ENCODE measurements at regions not wholly inside any gene's neighbourhood (a gene's known extent, or its start where the extent isn't known, plus 50 kb on each side); places are given as distances from the start of the nearest gene placed in this dataset.

GRCh38 chr18:10365021-10365500 lies 89.4 kb upstream of the APCDD1 start:
- DNase-seq (ENCODE audit: low read depth in 1 of 2, low spot score in 1 of 2) = no peak
- in situ Hi-C loops (cut with HindIII; ENCODE audit: low pct_unique_long_range_greater_than_20kb, low sequenced_read_pairs) = no loop called here
- no peak for TF ChIP-seq JUND (IDR thresholded peaks at IDR 0.05; ENCODE audit: low read depth)

DNA sequence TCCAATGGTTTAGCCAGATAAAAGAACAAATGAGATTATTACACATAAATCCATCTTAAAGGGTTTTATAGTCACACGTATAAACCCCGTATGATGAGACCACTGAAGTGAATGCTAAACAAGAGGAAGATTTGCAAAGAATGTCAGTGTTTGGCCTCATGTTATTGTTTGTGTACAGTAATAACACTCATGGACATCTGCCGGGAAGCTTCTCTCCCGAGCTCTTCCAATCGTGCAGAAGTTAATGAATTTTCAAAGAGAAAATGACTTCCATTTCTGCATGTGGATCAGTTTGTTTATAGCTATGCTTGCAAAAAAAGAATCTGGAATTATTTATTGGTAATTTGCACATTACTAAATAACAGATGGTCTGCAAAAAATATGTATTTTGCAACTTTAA lies 88.5 kb upstream of the APCDD1 start:
- DNase-seq (ENCODE audit: low read depth in 1 of 2, low spot score in 1 of 2) = no peak
- in situ Hi-C loops (cut with HindIII; ENCODE audit: low pct_unique_long_range_greater_than_20kb, low sequenced_read_pairs) = no loop called here
- TF ChIP-seq JUND (IDR thresholded peaks at IDR 0.05; ENCODE audit: low read depth) = no peak

DNA sequence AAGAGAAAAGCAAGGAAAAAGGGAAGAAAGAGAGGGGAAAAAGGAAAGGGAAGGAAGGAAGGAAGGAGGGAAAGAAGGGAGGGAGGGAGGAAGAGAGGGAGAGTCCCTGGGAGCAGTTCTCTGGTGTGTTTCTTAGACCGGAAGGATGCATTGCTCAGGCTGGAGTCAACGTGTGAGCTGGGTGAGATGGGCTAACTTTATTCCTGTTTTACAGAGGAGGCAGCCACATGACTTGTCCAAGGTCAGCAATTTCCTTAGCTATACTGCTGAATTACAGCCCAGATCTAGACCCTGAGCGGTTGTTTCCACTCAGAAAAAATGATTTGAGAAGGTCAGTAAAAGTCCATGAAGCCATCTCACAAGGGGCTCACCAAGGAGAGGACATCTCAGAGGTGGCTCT lies 86.6 kb upstream of the APCDD1 start:
- TF ChIP-seq JUND (IDR thresholded peaks at IDR 0.05; ENCODE audit: low read depth) = no peak
- in situ Hi-C loops (cut with HindIII; ENCODE audit: low pct_unique_long_range_greater_than_20kb, low sequenced_read_pairs) = no loop called here
- DNase-seq (ENCODE audit: low read depth in 1 of 2, low spot score in 1 of 2) = no peak

- in situ Hi-C loops (cut with HindIII; ENCODE audit: low pct_unique_long_range_greater_than_20kb, low sequenced_read_pairs) = no loop called here
Measured at GRCh38 chr18:10368456-10369453, 85.7 kb upstream of the APCDD1 start.

DNA sequence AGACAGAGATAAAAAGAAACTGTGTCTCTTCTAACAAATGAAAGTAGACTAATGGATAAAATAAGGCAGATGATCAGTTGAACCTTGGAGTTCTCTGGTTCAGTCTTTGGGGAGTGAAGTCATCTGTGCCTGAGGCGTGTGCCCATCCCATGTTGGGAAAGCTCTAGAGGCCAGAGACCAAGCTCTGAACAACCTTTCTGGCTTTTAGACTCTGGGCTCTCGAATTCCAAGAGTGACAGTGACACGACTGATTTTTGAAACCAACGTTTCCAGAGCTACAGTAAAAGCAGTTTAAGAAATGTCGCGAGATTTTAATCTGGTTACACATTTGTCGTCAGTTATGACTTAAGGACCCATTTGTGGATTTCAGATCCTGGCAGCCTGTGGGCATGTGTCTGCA lies 83.7 kb upstream of the APCDD1 start:
- no peak for DNase-seq (ENCODE audit: low read depth in 1 of 2, low spot score in 1 of 2)
- in situ Hi-C loops (cut with HindIII; ENCODE audit: low pct_unique_long_range_greater_than_20kb, low sequenced_read_pairs) = no loop called here
- no peak for TF ChIP-seq JUND (IDR thresholded peaks at IDR 0.05; ENCODE audit: low read depth)

More at GRCh38 chr18:10368456-10369453, 85.7 kb upstream of the APCDD1 start:
- DNase-seq (ENCODE audit: low read depth in 1 of 2, low spot score in 1 of 2) = no peak
- TF ChIP-seq JUND (IDR thresholded peaks at IDR 0.05; ENCODE audit: low read depth) = no peak

GRCh38 chr18:10371165-10371564 lies 83.3 kb upstream of the APCDD1 start:
- in situ Hi-C loops (cut with HindIII; ENCODE audit: low pct_unique_long_range_greater_than_20kb, low sequenced_read_pairs) = no loop called here
- no peak for TF ChIP-seq JUND (IDR thresholded peaks at IDR 0.05; ENCODE audit: low read depth)

DNA sequence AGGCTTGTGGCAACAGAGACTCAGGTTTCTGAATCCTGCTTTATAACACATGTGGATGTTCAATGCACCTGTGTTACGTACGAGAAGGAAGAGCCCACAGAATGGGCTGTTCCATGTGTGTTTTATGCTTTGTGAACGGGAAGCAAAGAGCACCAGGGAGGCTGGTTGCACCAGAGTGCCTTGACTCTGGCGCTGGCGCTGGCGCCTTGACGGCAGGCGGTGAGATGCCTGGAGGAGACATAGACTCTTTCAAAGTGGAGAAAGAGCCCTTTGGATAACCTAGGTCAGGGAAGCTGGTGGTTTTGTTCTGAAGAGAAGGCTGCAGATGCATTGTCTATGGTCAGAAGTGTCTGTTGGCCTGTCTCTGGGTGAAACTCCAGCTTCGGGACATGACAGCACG lies 80.2 kb upstream of the APCDD1 start:
- DNase-seq (ENCODE audit: low read depth in 1 of 2, low spot score in 1 of 2) = no peak
- TF ChIP-seq JUND (IDR thresholded peaks at IDR 0.05; ENCODE audit: low read depth) = no peak
- in situ Hi-C loops (cut with HindIII; ENCODE audit: low pct_unique_long_range_greater_than_20kb, low sequenced_read_pairs) = no loop called here

More at GRCh38 chr18:10371165-10371564, 83.3 kb upstream of the APCDD1 start:
- DNase-seq (ENCODE audit: low read depth in 1 of 2, low spot score in 1 of 2) = no peak

- no peak for TF ChIP-seq JUND (IDR thresholded peaks at IDR 0.05; ENCODE audit: low read depth)
- in situ Hi-C loops (cut with HindIII; ENCODE audit: low pct_unique_long_range_greater_than_20kb, low sequenced_read_pairs) = no loop called here
- DNase-seq (ENCODE audit: low read depth in 1 of 2, low spot score in 1 of 2) = no peak
Measured at GRCh38 chr18:10374636-10375293, 79.7 kb upstream of the APCDD1 start.

DNA sequence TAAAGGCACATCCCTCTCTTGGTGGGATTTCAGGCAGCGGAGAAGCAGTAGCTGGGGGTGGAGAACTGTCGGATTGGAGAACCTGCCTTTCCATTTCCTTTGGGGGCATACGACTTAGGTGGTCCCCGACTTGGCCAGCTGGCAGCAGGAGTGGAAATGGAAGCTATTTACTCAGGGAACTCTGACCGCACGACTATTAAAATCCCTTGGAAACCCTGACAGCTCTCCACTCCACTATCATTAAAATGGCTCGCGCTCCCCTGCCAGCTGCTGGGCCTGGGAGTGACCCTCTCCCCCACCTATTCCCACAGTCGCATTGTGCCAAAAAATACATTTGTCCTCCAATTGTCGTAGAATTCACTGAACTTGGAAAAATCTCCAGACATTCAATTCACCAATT lies 77.7 kb upstream of the APCDD1 start:
- in situ Hi-C loops (cut with HindIII; ENCODE audit: low pct_unique_long_range_greater_than_20kb, low sequenced_read_pairs) = no loop called here
- TF ChIP-seq JUND (IDR thresholded peaks at IDR 0.05; ENCODE audit: low read depth) = no peak

GRCh38 chr18:10377956-10378355 lies 76.5 kb upstream of the APCDD1 start:
- no peak for DNase-seq (ENCODE audit: low read depth in 1 of 2, low spot score in 1 of 2)
- in situ Hi-C loops (cut with HindIII; ENCODE audit: low pct_unique_long_range_greater_than_20kb, low sequenced_read_pairs) = no loop called here
- no peak for TF ChIP-seq JUND (IDR thresholded peaks at IDR 0.05; ENCODE audit: low read depth)

More for the DNA sequence above, 77.7 kb upstream of the APCDD1 start:
- DNase-seq (ENCODE audit: low read depth in 1 of 2, low spot score in 1 of 2) = no peak

- DNase-seq (ENCODE audit: low read depth in 1 of 2, low spot score in 1 of 2) = no peak
- TF ChIP-seq JUND (IDR thresholded peaks at IDR 0.05; ENCODE audit: low read depth) = no peak
- in situ Hi-C loops (cut with HindIII; ENCODE audit: low pct_unique_long_range_greater_than_20kb, low sequenced_read_pairs) = no loop called here
Measured at GRCh38 chr18:10378688-10379420, 75.6 kb upstream of the APCDD1 start.

- no peak for TF ChIP-seq JUND (IDR thresholded peaks at IDR 0.05; ENCODE audit: low read depth)
- in situ Hi-C loops (cut with HindIII; ENCODE audit: low pct_unique_long_range_greater_than_20kb, low sequenced_read_pairs) = no loop called here
- no peak for DNase-seq (ENCODE audit: low read depth in 1 of 2, low spot score in 1 of 2)
Measured at GRCh38 chr18:10379522-10379921, 74.9 kb upstream of the APCDD1 start.

All from T47D (cell line).